ENCODE measurements at regions not wholly inside any gene's neighbourhood (a gene's known extent, or its start where the extent isn't known, plus 50 kb on each side); places are given as distances from the start of the nearest gene placed in this dataset.
A peak's percentile ranks its signal among the peaks of the same experiment; 100 is the strongest.

DNA sequence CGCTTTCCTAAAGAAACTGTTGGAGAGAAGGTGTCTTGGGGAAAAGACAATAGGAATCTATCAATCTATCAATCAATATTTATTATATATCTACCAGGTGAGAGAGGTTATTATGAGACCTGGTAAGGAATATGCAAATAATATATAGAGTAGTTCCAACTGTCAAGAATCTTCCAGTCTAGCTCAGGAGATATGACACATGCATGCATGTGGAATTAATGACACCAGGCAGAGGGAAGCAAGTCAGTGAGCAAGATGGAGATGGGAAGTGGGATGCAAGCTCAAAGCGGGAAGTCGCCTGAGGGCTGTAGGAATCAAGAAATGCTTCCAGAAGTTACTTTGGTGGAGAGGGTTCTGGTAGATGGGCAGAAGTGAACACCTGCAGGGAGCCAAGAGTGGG is 187.4 kb upstream of the NRP1 start:
- no peak overlapping the region for H3K27ac Mint-ChIP-seq
- TF ChIP-seq, protein P1, sequence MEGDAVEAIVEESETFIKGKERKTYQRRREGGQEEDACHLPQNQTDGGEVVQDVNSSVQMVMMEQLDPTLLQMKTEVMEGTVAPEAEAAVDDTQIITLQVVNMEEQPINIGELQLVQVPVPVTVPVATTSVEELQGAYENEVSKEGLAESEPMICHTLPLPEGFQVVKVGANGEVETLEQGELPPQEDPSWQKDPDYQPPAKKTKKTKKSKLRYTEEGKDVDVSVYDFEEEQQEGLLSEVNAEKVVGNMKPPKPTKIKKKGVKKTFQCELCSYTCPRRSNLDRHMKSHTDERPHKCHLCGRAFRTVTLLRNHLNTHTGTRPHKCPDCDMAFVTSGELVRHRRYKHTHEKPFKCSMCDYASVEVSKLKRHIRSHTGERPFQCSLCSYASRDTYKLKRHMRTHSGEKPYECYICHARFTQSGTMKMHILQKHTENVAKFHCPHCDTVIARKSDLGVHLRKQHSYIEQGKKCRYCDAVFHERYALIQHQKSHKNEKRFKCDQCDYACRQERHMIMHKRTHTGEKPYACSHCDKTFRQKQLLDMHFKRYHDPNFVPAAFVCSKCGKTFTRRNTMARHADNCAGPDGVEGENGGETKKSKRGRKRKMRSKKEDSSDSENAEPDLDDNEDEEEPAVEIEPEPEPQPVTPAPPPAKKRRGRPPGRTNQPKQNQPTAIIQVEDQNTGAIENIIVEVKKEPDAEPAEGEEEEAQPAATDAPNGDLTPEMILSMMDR (IDR thresholded peaks at IDR 0.05; ENCODE audit: unreplicated experiment in 3 of 3), result no peak
- no peak overlapping the region for H3K4me3 Mint-ChIP-seq
- peaks cover 3% of the 10 kb centered on the region for H3K36me3 Mint-ChIP-seq (ENCODE audit: low read depth)
- H3K9me3 Mint-ChIP-seq, result peaks cover 2% of the 10 kb centered on the region
- peaks cover 35% of the 10 kb centered on the region for H3K4me1 Mint-ChIP-seq
- peaks cover 10% of the 10 kb centered on the region for H3K27me3 Mint-ChIP-seq (ENCODE audit: low read depth)

- H3K36me3 Mint-ChIP-seq (ENCODE audit: low read depth), result peaks cover 3% of the 10 kb centered on the region
- H3K27me3 Mint-ChIP-seq (ENCODE audit: low read depth), result peaks cover 10% of the 10 kb centered on the region
- TF ChIP-seq, protein P1 (IDR thresholded peaks at IDR 0.05; ENCODE audit: unreplicated experiment in 3 of 3), result no peak
- no peak overlapping the region for H3K27ac Mint-ChIP-seq
- peaks cover 35% of the 10 kb centered on the region for H3K4me1 Mint-ChIP-seq
- H3K9me3 Mint-ChIP-seq, result peaks cover 2% of the 10 kb centered on the region
- H3K4me3 Mint-ChIP-seq, result no peak overlapping the region
These were observed 186.6 kb upstream of the NRP1 start for GRCh38 chr10:33521062-33521461.

- H3K9me3 Mint-ChIP-seq, result peaks cover 2% of the 10 kb centered on the region
- H3K4me1 Mint-ChIP-seq, result peaks cover 35% of the 10 kb centered on the region
- peaks cover 3% of the 10 kb centered on the region for H3K36me3 Mint-ChIP-seq (ENCODE audit: low read depth)
- H3K27me3 Mint-ChIP-seq (ENCODE audit: low read depth), result peaks cover 10% of the 10 kb centered on the region
- H3K27ac Mint-ChIP-seq, result no peak overlapping the region
- H3K4me3 Mint-ChIP-seq, result no peak overlapping the region
- TF ChIP-seq, protein P1 (IDR thresholded peaks at IDR 0.05; ENCODE audit: unreplicated experiment in 3 of 3), result no peak
These were observed 185.8 kb upstream of the NRP1 start for GRCh38 chr10:33520223-33520622.

GRCh38 chr10:33519130-33519860 is 184.8 kb upstream of the NRP1 start:
- H3K36me3 Mint-ChIP-seq (ENCODE audit: low read depth), result peaks cover 3% of the 10 kb centered on the region
- H3K27ac Mint-ChIP-seq, result no peak overlapping the region
- peaks cover 35% of the 10 kb centered on the region for H3K4me1 Mint-ChIP-seq
- TF ChIP-seq, protein P1 (IDR thresholded peaks at IDR 0.05; ENCODE audit: unreplicated experiment in 3 of 3), result no peak
- H3K9me3 Mint-ChIP-seq, result peaks cover 2% of the 10 kb centered on the region
- peak overlapping the region in 1 of 3 experiments; percentile 13 for H3K4me3 Mint-ChIP-seq
- H3K27me3 Mint-ChIP-seq (ENCODE audit: low read depth), result peaks cover 10% of the 10 kb centered on the region

DNA sequence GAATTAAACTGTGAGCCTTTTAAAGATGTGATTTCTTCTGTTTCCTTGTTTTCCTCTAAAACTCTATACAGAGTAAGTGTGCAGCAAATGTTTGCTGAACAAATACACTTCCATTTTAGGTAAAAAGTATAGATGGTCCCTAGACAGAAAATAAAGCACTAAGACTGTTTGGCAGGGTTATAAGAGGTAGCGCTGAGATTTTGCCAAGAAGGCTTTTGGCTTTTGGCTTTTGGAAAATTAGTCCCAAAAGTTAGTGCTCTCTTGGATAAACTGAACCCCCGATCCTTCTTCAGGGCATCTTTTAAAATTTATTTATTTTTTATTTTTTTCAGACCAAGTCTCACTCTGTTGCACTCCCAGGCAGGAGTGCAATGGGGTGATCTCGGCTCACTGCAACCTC is 175.7 kb upstream of the NRP1 start:
- Mint-ChIP-seq H3K27me3 (ENCODE audit: low read depth) (no peaks in the 10 kb centered on the region), H3K36me3 (ENCODE audit: low read depth) (no peaks in the 10 kb centered on the region), H3K27ac (no peak overlapping the region), H3K4me3 (no peak overlapping the region), H3K9me3 (peaks cover 3% of the 10 kb centered on the region), H3K4me1 (peaks cover 20% of the 10 kb centered on the region)
- TF ChIP-seq, protein P1 (IDR thresholded peaks at IDR 0.05; ENCODE audit: unreplicated experiment in 3 of 3), result no peak

Measured in nephron (organoid).